GM12878 (cell line): ENCODE measurements at regions not wholly inside any gene's neighbourhood (a gene's known extent, or its start where the extent isn't known, plus 50 kb on each side); places are given as distances from the start of the nearest gene placed in this dataset.

Experiments used
- ATAC-seq: fragments of 200-7000 bp; cut with Tn5 transposase; 3 replicates; pipeline ENCODE4 v1.9.1; 2020; ENCODE audit warnings: mild to moderate bottlenecking, moderate library complexity
- BruUV-seq: library from RNA; stranded (reverse); fragments of 400-500 nt; replicated peaks from 2 replicates; lab custom pipeline; 2021; lab: Mats Ljungman, UMichigan
- CTCF ChIA-PET: fragments of 300-600 bp; sonication (Branson Sonifier 250); formaldehyde crosslinking; extraction: SDS; loops from one replicate; lab custom pipeline; 2021; ENCODE audit warnings: inconsistent platforms; lab: Yijun Ruan, JAX
- POLR2A ChIA-PET: fragments of 350-600 bp; formaldehyde crosslinking; extraction: SDS; loops from one replicate; lab custom pipeline; 2021; ENCODE audit warnings: inconsistent platforms; lab: Charles Lee
- RAD21 ChIA-PET: fragments of 300-600 bp; sonication (Branson Sonifier 250); formaldehyde crosslinking; loops from one replicate; lab custom pipeline; 2023; ENCODE audit warnings: antibody characterized with exemption; ENCODE audit not compliant: unreplicated experiment; lab: Charles Lee
- SMC1A ChIA-PET: fragments of 300-600 bp; sonication (Branson Sonifier 250); formaldehyde crosslinking; loops from one replicate; lab custom pipeline; 2023; ENCODE audit not compliant: unreplicated experiment, uncharacterized antibody; lab: Charles Lee
- DNase-seq: peaks from one replicate; pipeline ENCODE4 v3.0.0-alpha.2; 2011; ENCODE audit warnings: low read depth, low spot score
- FAIRE-seq: peaks from 3 replicates; lab custom pipeline; 2011; peaks lifted over from hg19 to GRCh38; lab: Jason Lieb, UNC
- H2AFZ ChIP-seq: 2 replicates; pipeline ENCODE4 v1.6.0; 2011; ENCODE audit warnings: low read depth, low read length, control low read depth; ENCODE audit not compliant: control insufficient read depth
- H3K27ac ChIP-seq: 2 replicates; pipeline ENCODE4 v1.5.1; 2011; ENCODE audit warnings: control low read depth; ENCODE audit not compliant: control insufficient read depth, insufficient read depth
- H3K27me3 ChIP-seq, 2 experiments: replicated peaks in 1 of 2; 2 replicates each; pipeline versions ENCODE4 v1.6.0 to v1.6.1; 2011; ENCODE audit warnings: low read length in 1 of 2; ENCODE audit not compliant: control insufficient read depth in 2 of 2, insufficient read depth in 2 of 2
- H3K36me3 ChIP-seq, 2 experiments: 2 replicates each; pipeline ENCODE4 v1.5.1; 2011; ENCODE audit warnings: low read length in 1 of 2; ENCODE audit not compliant: control insufficient read depth in 2 of 2, insufficient read depth in 2 of 2
- H3K4me1 ChIP-seq: 2 replicates; pipeline ENCODE4 v1.6.1; 2011; ENCODE audit warnings: mild to moderate bottlenecking, low read length, moderate library complexity, mixed read lengths; ENCODE audit not compliant: control insufficient read depth, insufficient read depth
- H3K4me2 ChIP-seq: 2 replicates; pipeline ENCODE4 v1.6.0; 2011; ENCODE audit warnings: control low read depth; ENCODE audit not compliant: control insufficient read depth, insufficient read depth
- H3K4me3 ChIP-seq: fragments of 200-600 bp; sonication (generic); 2 replicates; pipeline ENCODE4 v1.5.1; 2016
- H3K79me2 ChIP-seq: 2 replicates; pipeline ENCODE4 v1.6.0; 2011; ENCODE audit warnings: low read length; ENCODE audit not compliant: control insufficient read depth, insufficient read depth
- H3K9ac ChIP-seq: 2 replicates; pipeline ENCODE4 v1.8.0; 2011; ENCODE audit warnings: low read length, control low read depth, mixed read lengths; ENCODE audit not compliant: control insufficient read depth, insufficient read depth
- H3K9me3 ChIP-seq: replicated peaks from 3 replicates; pipeline ENCODE4 v1.5.1; 2011; ENCODE audit warnings: mild to moderate bottlenecking, low read length; ENCODE audit not compliant: control insufficient read depth, insufficient read depth
- H4K20me1 ChIP-seq: 2 replicates; pipeline ENCODE4 v1.6.0; 2011; ENCODE audit not compliant: control insufficient read depth, insufficient read depth
- ATF7 ChIP-seq: fragments of 450-650 bp; IDR thresholded peaks from 2 replicates; pipeline ENCODE4 v1.6.1; 2016; ENCODE audit warnings: low read depth, mild to moderate bottlenecking
- BCL11A ChIP-seq: IDR thresholded peaks from 2 replicates; pipeline ENCODE4 v1.6.1; 2011; ENCODE audit warnings: low read depth, low read length
- BHLHE40 ChIP-seq, 2 experiments: fragments of 450-650 bp in 1 of 2; IDR thresholded peaks; 2 replicates each; pipeline ENCODE4 v1.6.1; 2011 to 2017; ENCODE audit warnings: low read depth in 2 of 2, borderline replicate concordance in 1 of 2, improper control_type of control experiment in 1 of 2, low read length in 1 of 2, mild to moderate bottlenecking in 1 of 2
- BMI1 ChIP-seq: fragments of 450-650 bp; IDR thresholded peaks from 2 replicates; pipeline ENCODE4 v1.6.1; 2016; ENCODE audit warnings: mild to moderate bottlenecking, moderate library complexity, borderline replicate concordance
- CBX3 ChIP-seq: fragments of 200-600 bp; sonication (generic); IDR thresholded peaks from 2 replicates; pipeline ENCODE4 v1.6.1; 2016; ENCODE audit warnings: low read depth, borderline replicate concordance
- GABPA ChIP-seq: IDR thresholded peaks from 2 replicates; pipeline ENCODE4 v1.6.1; 2014; ENCODE audit warnings: antibody characterized with exemption, low read depth, mild to moderate bottlenecking, inconsistent platforms
- GATAD2B ChIP-seq: fragments of 450-650 bp; conservative IDR thresholded peaks from 2 replicates; pipeline ENCODE4 v1.6.1; 2017; ENCODE audit warnings: low read depth, mild to moderate bottlenecking, moderate library complexity
- MAX ChIP-seq: IDR thresholded peaks from 2 replicates; pipeline ENCODE4 v1.6.1; 2012; ENCODE audit warnings: low read depth, low read length, improper control_type of control experiment
- NFIC ChIP-seq: IDR thresholded peaks from 2 replicates; pipeline ENCODE4 v1.6.1; 2012; ENCODE audit warnings: low read depth, mild to moderate bottlenecking, inconsistent platforms, low read length, moderate library complexity
- NFYB ChIP-seq: IDR thresholded peaks from 2 replicates; pipeline ENCODE4 v1.6.1; 2011; ENCODE audit warnings: low read depth, mild to moderate bottlenecking, low read length, improper control_type of control experiment, moderate library complexity; ENCODE audit not compliant: insufficient read depth
- PBX3 ChIP-seq: IDR thresholded peaks from 2 replicates; pipeline ENCODE4 v1.6.1; 2011; ENCODE audit warnings: mild to moderate bottlenecking, low read depth, low read length, moderate library complexity; ENCODE audit not compliant: insufficient replicate concordance
- RBBP5 ChIP-seq: fragments of 200-600 bp; sonication (generic); conservative IDR thresholded peaks from 2 replicates; pipeline ENCODE4 v1.6.1; 2016
- RUNX3 ChIP-seq: IDR thresholded peaks from 2 replicates; pipeline ENCODE4 v1.6.1; 2012; ENCODE audit warnings: low read length, inconsistent platforms
- SREBF1 ChIP-seq: IDR thresholded peaks from 2 replicates; pipeline ENCODE4 v1.6.1; 2012; ENCODE audit warnings: mild to moderate bottlenecking, low read length
- ZBED1 ChIP-seq: IDR thresholded peaks from 2 replicates; pipeline ENCODE4 v1.6.1; 2016; ENCODE audit warnings: borderline replicate concordance
- ZBTB11 ChIP-seq: fragments of 450-650 bp; formaldehyde crosslinking; IDR thresholded peaks from 2 replicates; pipeline ENCODE4 v1.5.0; 2022; ENCODE audit warnings: mild to moderate bottlenecking, missing genetic modification characterization
- ZNF24 ChIP-seq: fragments of 450-650 bp; IDR thresholded peaks from 2 replicates; pipeline ENCODE4 v1.6.1; 2017; ENCODE audit warnings: antibody characterized with exemption, mild to moderate bottlenecking
- ZNF384 ChIP-seq: IDR thresholded peaks from 2 replicates; pipeline ENCODE4 v1.6.1; 2012; ENCODE audit warnings: low read depth, mild to moderate bottlenecking, low read length, improper control_type of control experiment, borderline replicate concordance
- WGBS: methylation state at CpG from one replicate; pipeline ENCODE4 v1.1.6; 2016; ENCODE audit warnings: low lambda C conversion rate; ENCODE audit not compliant: insufficient replicate concordance, insufficient coverage; ENCODE audit errors: missing lambda C conversion rate; 5-methylcytosine and 5-hydroxymethylcytosine counted together
- in situ Hi-C: fragments of 300-500 bp; cut with MboI; formaldehyde crosslinking; loops from 9 replicates; pipeline ENCODE4 v1.14.3; 2018; ENCODE audit warnings: mixed read lengths
- intact Hi-C: fragments of 100-400 bp; cut with micrococcal nuclease; formaldehyde crosslinking; loops from one replicate; pipeline ENCODE4 v1.14.2; 2022; ENCODE audit not compliant: unreplicated experiment

- TF ChIP-seq NFIC (no peak), ZBED1 (no peak), MAX (no peak), GATAD2B (no peak), NFYB (no peak), ATF7 (peak; percentile 30; the same call in 1 of the 2 replicates), PBX3 (peak; percentile 26), ZNF384 (no peak), RUNX3 (peak; percentile 66), BMI1 (peak; percentile 55; the same call in 1 of the 2 replicates), BHLHE40 (IDR thresholded peaks at IDR 0.05; ENCODE audit: borderline replicate concordance in 1 of 2, low read depth in 2 of 2, low read length in 1 of 2) (peak in 1 of 2 experiments; percentile 35; a peak in 2 of 4 replicates), BCL11A (no peak), GABPA (no peak)
- TF ChIP-seq, all 136 proteins: peak for 14
These were observed 202.0 kb upstream of the IL12A start (continued) for GRCh38 chr3:159786489-159787177.

GRCh38 chr3:159787178-159787574 lies 201.5 kb upstream of the IL12A start:
- no peak overlapping the region for H3K9ac ChIP-seq
- no peaks in the 10 kb centered on the region for H3K79me2 ChIP-seq
- H3K4me2 ChIP-seq, result no peak overlapping the region
- ChIA-PET CTCF (no interaction called here), SMC1A (no interaction called here), POLR2A (no interaction called here), RAD21 (interaction anchor here (1.6 kb wide), 1 partner anchor 18 kb away, joined by 4 read pairs; no protein-coding TSS in a partner anchor)
- H3K27me3 ChIP-seq, result no peaks in the 10 kb centered on the region
- H2AFZ ChIP-seq, result no peak overlapping the region
- DNase-seq (no peak), FAIRE-seq (no peak), ATAC-seq (peak; percentile 38)
- no peaks in the 10 kb centered on the region for H3K9me3 ChIP-seq
- in situ Hi-C loops (no loop called here), intact Hi-C loops (no loop called here)
- no peaks in the 10 kb centered on the region; the same call in 1 of the 2 replicates for H3K4me1 ChIP-seq
- TF ChIP-seq ZBTB11 (no peak), CBX3 (no peak), SREBF1 (no peak), RBBP5 (no peak), ZNF24 (no peak)
- WGBS, result 28% methylated on average over 4 of the region's 4 CpGs
- H3K36me3 ChIP-seq, result no peaks in the 10 kb centered on the region
- no peak overlapping the region for H3K27ac ChIP-seq
- H3K4me3 ChIP-seq, result no peak overlapping the region
- no peaks in the 10 kb centered on the region for H4K20me1 ChIP-seq
- BruUV-seq, result no TSS peak
